Lower leg skin (tissue), 4 donors: ENCODE measurements at regions not wholly inside any gene's neighbourhood (a gene's known extent, or its start where the extent isn't known, plus 50 kb on each side); places are given as distances from the start of the nearest gene placed in this dataset.

Source experiments
- DNase-seq, 2 donors: peaks; one replicate each; pipeline ENCODE4 v3.0.0-alpha.2; 2019; ENCODE audit warnings: low spot score in 2 of 2
- H3K4me3 ChIP-seq: fragments of 200-600 bp; sonication (generic); 2 replicates; pipeline ENCODE4 v1.5.1; 2017; ENCODE audit warnings: mild to moderate bottlenecking, low read depth; ENCODE audit not compliant: poor library complexity, severe bottlenecking
- POLR2A ChIP-seq, 2 donors: fragments of 450-650 bp; IDR thresholded peaks; one replicate each; pipeline ENCODE4 v1.6.1; 2016 to 2017; ENCODE audit warnings: antibody characterized with exemption in 2 of 2, mild to moderate bottlenecking in 1 of 2, moderate library complexity in 1 of 2
- whole genome bisulfite sequencing, 2 donors: methylation state at CpG; one replicate each; pipeline ENCODE4 v1.1.5; 2018; 5-methylcytosine and 5-hydroxymethylcytosine counted together
- intact Hi-C: fragments of 100-400 bp; cut with DNase I; formaldehyde crosslinking; loops from one replicate; pipeline ENCODE4 v1.15.0; 2023; ENCODE audit warnings: low total_unique reads
- TF ChIP-seq, protein P1 (sequence below), 3 donors: fragments of 450-650 bp; IDR thresholded peaks; one replicate each; pipeline ENCODE4 v1.5.1; 2016; ENCODE audit warnings: antibody characterized with exemption in 3 of 3, mild to moderate bottlenecking in 3 of 3, moderate library complexity in 2 of 3

DNA sequence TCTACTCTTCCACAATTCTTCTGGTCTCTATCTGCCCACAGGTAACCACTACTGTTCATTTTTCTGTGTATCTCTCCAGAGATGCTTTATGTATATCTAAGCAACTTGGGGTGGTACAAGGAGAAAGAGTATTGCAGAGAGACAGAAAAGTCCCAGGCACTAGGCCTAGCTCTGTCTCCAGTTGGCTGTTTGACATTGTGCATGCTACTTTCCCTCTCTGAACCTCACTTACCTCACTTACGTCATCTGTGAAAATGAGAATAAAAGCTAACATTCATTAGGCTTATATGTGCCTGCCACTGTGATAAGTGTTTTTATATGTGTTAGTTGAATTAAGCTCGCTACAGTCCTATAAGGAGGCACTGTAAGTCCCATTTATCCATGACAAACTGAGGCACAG, 76.7 kb upstream of the RNU6-1 start:
- TF ChIP-seq POLR2A (IDR thresholded peaks at IDR 0.05): no peak
- TF ChIP-seq, protein P1, sequence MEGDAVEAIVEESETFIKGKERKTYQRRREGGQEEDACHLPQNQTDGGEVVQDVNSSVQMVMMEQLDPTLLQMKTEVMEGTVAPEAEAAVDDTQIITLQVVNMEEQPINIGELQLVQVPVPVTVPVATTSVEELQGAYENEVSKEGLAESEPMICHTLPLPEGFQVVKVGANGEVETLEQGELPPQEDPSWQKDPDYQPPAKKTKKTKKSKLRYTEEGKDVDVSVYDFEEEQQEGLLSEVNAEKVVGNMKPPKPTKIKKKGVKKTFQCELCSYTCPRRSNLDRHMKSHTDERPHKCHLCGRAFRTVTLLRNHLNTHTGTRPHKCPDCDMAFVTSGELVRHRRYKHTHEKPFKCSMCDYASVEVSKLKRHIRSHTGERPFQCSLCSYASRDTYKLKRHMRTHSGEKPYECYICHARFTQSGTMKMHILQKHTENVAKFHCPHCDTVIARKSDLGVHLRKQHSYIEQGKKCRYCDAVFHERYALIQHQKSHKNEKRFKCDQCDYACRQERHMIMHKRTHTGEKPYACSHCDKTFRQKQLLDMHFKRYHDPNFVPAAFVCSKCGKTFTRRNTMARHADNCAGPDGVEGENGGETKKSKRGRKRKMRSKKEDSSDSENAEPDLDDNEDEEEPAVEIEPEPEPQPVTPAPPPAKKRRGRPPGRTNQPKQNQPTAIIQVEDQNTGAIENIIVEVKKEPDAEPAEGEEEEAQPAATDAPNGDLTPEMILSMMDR (IDR thresholded peaks at IDR 0.05): no peak
- 49 to 50% methylated on average over 2 of the region's 2 CpGs for whole genome bisulfite sequencing, 2 donors
- intact Hi-C loops: no loop called here
- no peak for DNase-seq
- no peak overlapping the region for H3K4me3 ChIP-seq

DNA sequence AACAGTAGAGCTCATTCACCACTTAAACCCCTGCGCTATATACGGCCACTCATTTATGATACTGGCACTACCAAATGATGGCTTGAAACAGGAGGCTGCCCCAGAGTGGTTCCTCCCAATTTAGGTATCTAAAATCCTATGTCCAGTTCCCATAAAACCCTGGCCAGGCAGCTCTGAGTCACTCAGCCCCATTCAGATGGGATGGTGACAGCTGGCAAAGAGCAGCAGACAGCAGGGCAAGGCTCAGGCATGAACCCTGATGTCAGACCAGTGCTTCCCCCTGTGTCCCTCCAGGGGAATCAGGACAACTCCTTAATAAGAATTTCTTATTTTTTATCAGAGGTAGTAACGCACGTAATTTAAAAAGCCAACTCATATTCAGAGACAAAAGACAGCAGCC, 77.2 kb upstream of the RNU6-1 start:
- WGBS, 2 donors: 71 to 87% methylated on average over 4 of the region's 4 CpGs
- TF ChIP-seq, protein P1 (IDR thresholded peaks at IDR 0.05): no peak
- no peak for TF ChIP-seq POLR2A (IDR thresholded peaks at IDR 0.05)
- no peak overlapping the region for H3K4me3 ChIP-seq
- no peak for DNase-seq
- intact Hi-C loops: no loop called here

DNA sequence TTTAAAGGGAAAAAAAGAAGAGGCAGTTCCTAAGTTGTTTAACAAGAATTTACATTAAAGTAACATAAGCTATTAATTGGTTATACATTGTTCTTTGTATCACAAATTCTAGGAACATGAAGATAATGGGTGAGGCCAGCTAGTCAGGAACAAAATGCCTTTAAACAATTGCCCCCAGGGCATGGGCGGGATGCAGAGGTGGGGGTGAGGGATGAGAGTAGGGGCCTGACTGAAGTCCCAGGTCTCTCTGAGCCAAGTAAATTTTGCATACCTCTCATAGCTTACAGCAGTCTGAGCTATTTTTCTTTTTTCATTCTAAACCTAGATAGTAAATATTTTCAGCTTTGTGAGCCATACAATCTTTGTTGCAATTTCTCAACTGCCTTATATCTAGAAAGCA, 77.8 kb upstream of the RNU6-1 start:
- 69 to 73% methylated on average over 1 of the region's 1 CpG for WGBS, 2 donors
- H3K4me3 ChIP-seq: no peak overlapping the region
- TF ChIP-seq, protein P1 (IDR thresholded peaks at IDR 0.05): no peak
- no peak for TF ChIP-seq POLR2A (IDR thresholded peaks at IDR 0.05)
- no peak for DNase-seq
- intact Hi-C loops: no loop called here

DNA sequence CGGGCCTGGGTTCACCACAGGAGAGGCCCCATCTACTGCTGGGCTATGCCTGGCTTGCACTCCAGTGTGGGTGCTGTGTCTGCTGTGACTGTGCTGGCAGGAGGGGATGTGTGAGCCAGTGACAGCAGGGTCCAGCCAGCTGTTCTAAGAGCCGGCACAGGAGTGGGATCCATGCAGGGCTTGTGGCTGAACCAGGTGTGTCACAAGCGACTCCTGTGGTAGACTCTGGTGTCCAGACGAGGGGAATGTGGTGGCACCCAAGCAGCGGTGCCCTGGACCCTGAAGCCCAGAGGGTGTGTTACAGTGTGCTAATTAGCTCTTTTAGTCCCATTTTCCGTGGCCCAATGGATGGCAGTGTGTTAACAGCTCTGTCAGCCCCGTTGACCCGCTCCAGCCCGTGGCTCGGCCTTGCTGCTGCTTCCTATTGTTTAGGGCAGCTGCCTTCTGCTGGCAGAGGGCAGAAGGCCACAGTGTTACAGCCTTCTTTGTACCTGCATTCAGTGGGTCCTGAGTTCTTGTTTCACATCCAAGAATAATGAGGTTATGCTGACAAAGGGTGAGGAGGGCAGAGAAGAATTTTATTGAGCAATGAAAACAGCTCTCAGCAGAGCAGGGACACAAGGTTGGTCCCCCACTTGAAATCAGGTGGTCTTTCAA, 78.5 kb upstream of the RNU6-1 start:
- 92 to 98% methylated on average over 10 of the region's 10 CpGs for WGBS, 2 donors
- H3K4me3 ChIP-seq: no peak overlapping the region
- intact Hi-C loops: no loop called here
- TF ChIP-seq, protein P1 (IDR thresholded peaks at IDR 0.05): no peak
- no peak for TF ChIP-seq POLR2A (IDR thresholded peaks at IDR 0.05)
- DNase-seq: no peak

DNA sequence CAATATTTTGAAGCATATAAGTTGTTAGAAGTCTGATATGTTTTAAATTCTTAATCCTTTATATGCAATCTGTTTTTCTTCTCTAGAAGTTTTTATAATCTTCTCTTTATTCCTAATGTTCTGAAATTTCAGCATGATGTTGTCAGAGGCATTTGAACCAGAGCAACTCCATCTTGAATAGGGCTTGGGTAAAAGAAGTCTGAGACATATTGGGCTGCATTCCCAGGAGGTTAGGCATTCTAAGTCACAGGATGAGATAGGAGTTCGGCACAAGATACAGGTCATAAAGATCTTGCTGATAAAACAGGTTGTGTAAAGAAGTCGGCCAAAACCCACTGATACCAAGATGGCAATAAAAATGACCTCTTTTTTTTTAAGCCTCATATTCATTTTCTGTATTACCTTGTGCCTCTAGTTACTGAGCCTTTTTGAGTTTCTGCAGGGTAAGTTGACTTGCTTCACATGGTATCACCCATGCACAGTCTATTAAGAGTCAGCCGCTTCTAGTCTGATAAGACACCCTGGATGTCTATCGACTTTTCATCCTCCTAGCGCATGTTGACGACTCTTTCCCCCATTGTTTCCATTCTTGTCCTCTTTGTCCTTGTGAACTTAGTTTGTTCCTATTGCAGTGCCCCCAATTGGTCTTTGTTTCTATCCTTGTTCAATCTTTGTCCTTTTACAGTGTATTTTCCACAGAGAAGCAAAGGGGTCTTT, 80.8 kb upstream of the RNU6-1 start:
- intact Hi-C loops: no loop called here
- no peak for DNase-seq
- no peak overlapping the region for H3K4me3 ChIP-seq
- TF ChIP-seq POLR2A (IDR thresholded peaks at IDR 0.05): no peak
- TF ChIP-seq, protein P1 (IDR thresholded peaks at IDR 0.05): no peak
- 82 to 88% methylated on average over 6 of the region's 6 CpGs for WGBS, 2 donors
